ENCODE measurements at regions not wholly inside any gene's neighbourhood (a gene's known extent, or its start where the extent isn't known, plus 50 kb on each side); places are given as distances from the start of the nearest gene placed in this dataset.

DNA sequence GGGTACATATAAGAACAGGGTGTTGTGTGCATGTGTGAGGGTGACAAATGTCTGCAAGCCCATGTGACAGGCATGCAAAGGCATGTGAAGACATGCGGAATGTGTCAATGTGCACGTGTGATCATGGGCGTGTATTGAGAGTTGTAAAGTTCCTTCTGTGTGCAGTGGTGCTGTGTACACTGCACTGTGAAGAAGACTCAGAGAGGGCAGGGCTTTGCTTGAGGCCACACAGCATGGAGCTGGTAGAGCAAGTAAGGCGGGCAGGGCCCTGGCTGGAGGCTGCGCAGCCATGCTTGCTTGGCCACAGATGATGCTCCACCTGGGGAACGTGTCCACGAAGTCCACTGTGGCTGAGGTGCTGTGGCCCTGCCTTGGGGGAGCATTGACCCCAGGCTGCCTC is 66.8 kb downstream of the PTPRS start:
- Histone ChIP-seq H3K4me3 (no peak overlapping the region), H3K27ac (no peak overlapping the region), H3K9me3 (no peaks in the 10 kb centered on the region), H3K36me3 (peaks cover 0 to 63% (median 0%) of the 10 kb centered on the region in 3 donors), H3K27me3 (no peaks in the 10 kb centered on the region), H3K4me1 (peaks cover 0 to 11% (median 0%) of the 10 kb centered on the region in 4 donors)
- 93% methylated on average over 7 of the region's 7 CpGs for WGBS, 2 donors
- DNase-seq (ENCODE audit: low spot score in 2 of 2) = no peak
- TF ChIP-seq, protein P1, sequence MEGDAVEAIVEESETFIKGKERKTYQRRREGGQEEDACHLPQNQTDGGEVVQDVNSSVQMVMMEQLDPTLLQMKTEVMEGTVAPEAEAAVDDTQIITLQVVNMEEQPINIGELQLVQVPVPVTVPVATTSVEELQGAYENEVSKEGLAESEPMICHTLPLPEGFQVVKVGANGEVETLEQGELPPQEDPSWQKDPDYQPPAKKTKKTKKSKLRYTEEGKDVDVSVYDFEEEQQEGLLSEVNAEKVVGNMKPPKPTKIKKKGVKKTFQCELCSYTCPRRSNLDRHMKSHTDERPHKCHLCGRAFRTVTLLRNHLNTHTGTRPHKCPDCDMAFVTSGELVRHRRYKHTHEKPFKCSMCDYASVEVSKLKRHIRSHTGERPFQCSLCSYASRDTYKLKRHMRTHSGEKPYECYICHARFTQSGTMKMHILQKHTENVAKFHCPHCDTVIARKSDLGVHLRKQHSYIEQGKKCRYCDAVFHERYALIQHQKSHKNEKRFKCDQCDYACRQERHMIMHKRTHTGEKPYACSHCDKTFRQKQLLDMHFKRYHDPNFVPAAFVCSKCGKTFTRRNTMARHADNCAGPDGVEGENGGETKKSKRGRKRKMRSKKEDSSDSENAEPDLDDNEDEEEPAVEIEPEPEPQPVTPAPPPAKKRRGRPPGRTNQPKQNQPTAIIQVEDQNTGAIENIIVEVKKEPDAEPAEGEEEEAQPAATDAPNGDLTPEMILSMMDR (IDR thresholded peaks at IDR 0.05) = no peak
- TF ChIP-seq POLR2A (IDR thresholded peaks at IDR 0.05) (no peak), EP300 (IDR thresholded peaks at IDR 0.05) (no peak)

DNA sequence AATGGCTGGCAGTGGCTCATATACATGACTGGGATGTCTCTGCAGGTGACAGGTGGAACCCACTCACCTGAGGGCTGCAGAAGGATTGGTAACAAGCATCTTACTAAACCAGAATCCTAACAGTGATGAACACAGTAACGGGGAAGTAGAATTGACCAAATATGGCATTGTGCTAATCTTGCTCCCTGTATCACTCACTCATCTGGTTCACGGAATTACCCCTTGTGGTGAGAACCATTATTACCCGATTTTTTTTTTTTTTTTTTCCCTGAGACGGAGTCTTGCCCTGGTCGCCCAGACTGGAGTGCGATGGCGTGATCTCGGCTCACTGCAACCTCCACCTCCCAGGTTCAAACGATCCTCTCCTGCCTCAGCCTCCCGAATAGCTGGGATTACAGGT is 69.5 kb downstream of the PTPRS start:
- Histone ChIP-seq H3K4me1 (no peaks in the 10 kb centered on the region), H3K4me3 (no peak overlapping the region), H3K27me3 (no peaks in the 10 kb centered on the region), H3K27ac (no peak overlapping the region), H3K9me3 (no peaks in the 10 kb centered on the region), H3K36me3 (peaks cover 0 to 88% (median 0%) of the 10 kb centered on the region in 3 donors)
- DNase-seq (ENCODE audit: low spot score in 2 of 2) = no peak
- 79 to 82% methylated on average over 10 of the region's 10 CpGs for WGBS, 2 donors
- TF ChIP-seq, protein P1 (IDR thresholded peaks at IDR 0.05) = no peak
- TF ChIP-seq POLR2A (IDR thresholded peaks at IDR 0.05) (no peak), EP300 (IDR thresholded peaks at IDR 0.05) (no peak)

DNA sequence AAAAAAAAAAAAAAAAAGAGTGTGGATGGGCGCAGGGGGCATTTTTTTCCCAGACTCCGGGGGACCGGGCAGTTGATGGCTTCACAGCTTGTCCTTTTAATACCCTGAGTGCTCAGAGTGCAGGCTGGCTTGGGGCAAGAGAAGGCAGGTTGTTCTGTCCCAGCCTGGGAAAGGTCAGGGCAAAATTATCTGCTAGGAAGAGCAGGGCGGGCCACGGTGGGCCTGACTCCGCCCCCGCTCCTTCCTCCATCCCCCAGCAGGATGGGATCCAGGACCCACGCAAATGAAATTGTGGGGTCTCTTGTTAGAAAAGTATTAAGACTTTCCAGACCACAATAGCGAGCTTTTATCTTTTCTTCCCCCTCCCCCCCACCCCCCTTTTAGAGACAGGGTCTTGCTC is 70.7 kb downstream of the PTPRS start:
- no peaks in the 10 kb centered on the region for H3K4me1 ChIP-seq
- WGBS, 2 donors = 69 to 70% methylated on average over 9 of the region's 9 CpGs
- peaks cover 0 to 97% (median 0%) of the 10 kb centered on the region in 3 donors for H3K36me3 ChIP-seq
- no peak for TF ChIP-seq POLR2A (IDR thresholded peaks at IDR 0.05)
- TF ChIP-seq, protein P1 (IDR thresholded peaks at IDR 0.05) = no peak
- no peaks in the 10 kb centered on the region for H3K9me3 ChIP-seq
- H3K27me3 ChIP-seq = no peaks in the 10 kb centered on the region
- H3K27ac ChIP-seq = no peak overlapping the region
- no peak overlapping the region for H3K4me3 ChIP-seq
- no peak for DNase-seq (ENCODE audit: low spot score in 2 of 2)

DNA sequence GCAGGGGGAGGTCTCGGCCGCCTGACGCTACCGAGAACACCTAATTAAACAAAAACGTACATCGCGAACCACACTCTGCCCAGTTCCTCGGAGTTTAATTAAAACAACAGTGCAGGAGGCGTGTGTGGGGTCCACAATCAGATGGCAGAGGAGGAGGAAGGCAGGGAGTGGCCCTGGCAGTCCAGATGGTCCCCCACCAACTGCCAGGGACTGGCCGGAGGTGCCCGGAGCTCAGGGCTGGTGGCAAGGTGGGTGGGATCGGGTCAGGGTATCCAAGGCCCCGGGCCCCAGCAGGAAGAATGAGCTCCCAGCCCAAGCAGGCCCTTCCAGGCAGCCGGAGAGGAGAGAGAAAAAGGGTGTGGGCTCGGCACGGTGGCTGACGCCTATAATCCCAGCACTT is 71.3 kb downstream of the PTPRS start:
- H3K4me1 ChIP-seq = no peaks in the 10 kb centered on the region
- no peak overlapping the region for H3K4me3 ChIP-seq
- no peaks in the 10 kb centered on the region for H3K9me3 ChIP-seq
- H3K36me3 ChIP-seq = peaks cover 0 to 97% (median 0%) of the 10 kb centered on the region in 3 donors
- H3K27ac ChIP-seq = no peak overlapping the region
- H3K27me3 ChIP-seq = no peaks in the 10 kb centered on the region
- no peak for DNase-seq (ENCODE audit: low spot score in 2 of 2)
- WGBS, 2 donors = 84 to 90% methylated on average over 17 of the region's 17 CpGs
- no peak for TF ChIP-seq POLR2A (IDR thresholded peaks at IDR 0.05)
- TF ChIP-seq, protein P1 (IDR thresholded peaks at IDR 0.05) = no peak
- no peak for TF ChIP-seq EP300 (IDR thresholded peaks at IDR 0.05)

DNA sequence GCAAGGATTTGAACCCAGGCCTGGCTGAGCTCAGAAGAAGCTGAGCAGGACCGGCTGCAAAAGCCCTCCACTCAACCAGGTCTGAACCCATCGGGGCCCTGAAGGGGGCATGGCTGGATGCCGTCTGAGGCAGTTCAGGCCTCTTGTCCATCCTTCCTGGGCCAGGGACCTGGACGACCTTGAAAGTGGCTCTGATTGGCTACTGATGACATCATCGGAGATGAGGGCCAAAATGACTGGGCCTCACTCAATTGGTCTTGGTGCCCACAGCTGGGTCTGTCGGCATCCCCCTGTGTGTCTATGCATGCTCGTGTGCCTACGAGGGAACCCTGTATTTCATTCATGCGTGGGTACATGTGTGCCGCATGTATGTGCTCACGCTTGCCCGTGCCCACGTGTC is 71.8 kb downstream of the PTPRS start:
- no peaks in the 10 kb centered on the region for H3K9me3 ChIP-seq
- no peaks in the 10 kb centered on the region for H3K27me3 ChIP-seq
- TF ChIP-seq EP300 (IDR thresholded peaks at IDR 0.05) (no peak), POLR2A (IDR thresholded peaks at IDR 0.05) (no peak)
- TF ChIP-seq, protein P1 (IDR thresholded peaks at IDR 0.05) = no peak
- H3K27ac ChIP-seq = no peak overlapping the region
- no peak overlapping the region for H3K4me3 ChIP-seq
- no peak for DNase-seq (ENCODE audit: low spot score in 2 of 2)
- 77 to 85% methylated on average over 13 of the region's 13 CpGs for WGBS, 2 donors
- H3K4me1 ChIP-seq = no peaks in the 10 kb centered on the region
- peaks cover 0 to 97% (median 0%) of the 10 kb centered on the region in 3 donors for H3K36me3 ChIP-seq
